Endothelial cell of umbilical vein (primary cell): ENCODE measurements at regions not wholly inside any gene's neighbourhood (a gene's known extent, or its start where the extent isn't known, plus 50 kb on each side); places are given as distances from the start of the nearest gene placed in this dataset.

Source experiments
- BruUV-seq: library from RNA; stranded (reverse); fragments of 400-500 nt; replicated peaks from 2 replicates; lab custom pipeline; 2021; lab: Mats Ljungman, UMichigan
- CTCF ChIA-PET: fragments of 300-600, 350-600 bp; sonication (Branson Sonifier 250); formaldehyde crosslinking; loops from one replicate; lab custom pipeline; 2021; ENCODE audit warnings: antibody characterized with exemption, inconsistent platforms; lab: Charles Lee
- POLR2A ChIA-PET: fragments of 300-600, 350-600 bp; sonication (Branson Sonifier 250); formaldehyde crosslinking; loops from one replicate; lab custom pipeline; 2021; ENCODE audit warnings: antibody characterized with exemption, inconsistent platforms; lab: Charles Lee
- DNase-seq: peaks from one replicate; pipeline ENCODE4 v3.0.0-alpha.2; 2011; ENCODE audit warnings: low read depth, low spot score
- FAIRE-seq: peaks from 2 replicates; lab custom pipeline; 2011; peaks lifted over from hg19 to GRCh38; lab: Jason Lieb, UNC
- H2AFZ ChIP-seq: 2 replicates; pipeline ENCODE4 v1.6.0; 2012; ENCODE audit warnings: low read depth, low read length, control low read depth, inconsistent platforms
- H3K27ac ChIP-seq: 2 replicates; pipeline ENCODE4 v1.5.1; 2011; ENCODE audit warnings: low read depth, mild to moderate bottlenecking, control low read depth, low read length, moderate library complexity; ENCODE audit not compliant: insufficient read depth
- H3K27me3 ChIP-seq, 2 experiments: 2 replicates each; pipeline versions ENCODE4 v1.6.0 to v1.6.1; 2011; ENCODE audit warnings: low read length in 2 of 2, mixed read lengths in 1 of 2; ENCODE audit not compliant: control insufficient read depth in 2 of 2, insufficient read depth in 2 of 2
- H3K36me3 ChIP-seq, 2 experiments: 2 replicates in 1 of 2; 3 replicates in 1 of 2; pipeline ENCODE4 v1.5.1; 2011; ENCODE audit warnings: low read length in 2 of 2, mild to moderate bottlenecking in 1 of 2, moderate library complexity in 1 of 2; ENCODE audit not compliant: control insufficient read depth in 2 of 2, insufficient read depth in 2 of 2; ENCODE audit errors: extremely low read depth in 1 of 2
- H3K4me1 ChIP-seq: 3 replicates; pipeline ENCODE4 v1.5.1; 2011; ENCODE audit warnings: mild to moderate bottlenecking, low read length; ENCODE audit not compliant: control insufficient read depth, insufficient read depth; ENCODE audit errors: extremely low read depth
- H3K4me2 ChIP-seq: 2 replicates; pipeline ENCODE4 v1.6.1; 2011; ENCODE audit warnings: low read length, control low read depth, mixed read lengths; ENCODE audit not compliant: insufficient read depth
- H3K4me3 ChIP-seq, 3 experiments: fragments of 200-600 bp in 1 of 3; sonication (generic), shearing (Covaris generic) in 1 of 3; replicated peaks in 1 of 3; 2 replicates each; pipeline ENCODE4 v1.5.1; 2011 to 2016; ENCODE audit warnings: control low read depth in 3 of 3, low read length in 3 of 3, mild to moderate bottlenecking in 2 of 3, inconsistent platforms in 1 of 3, low read depth in 1 of 3, moderate library complexity in 1 of 3; ENCODE audit not compliant: insufficient read depth in 1 of 3
- H3K79me2 ChIP-seq: 2 replicates; pipeline ENCODE4 v1.6.0; 2012; ENCODE audit warnings: low read length, inconsistent platforms; ENCODE audit not compliant: control insufficient read depth, insufficient read depth
- H3K9ac ChIP-seq: replicated peaks from 2 replicates; pipeline ENCODE3; 2011; ENCODE audit warnings: low read length, control low read depth; ENCODE audit not compliant: insufficient read depth; ENCODE audit errors: extremely low read depth
- H3K9me1 ChIP-seq: replicated peaks from 3 replicates; pipeline ENCODE4 v1.6.0; 2011; ENCODE audit warnings: mild to moderate bottlenecking, low read length; ENCODE audit not compliant: control insufficient read depth, insufficient read depth; ENCODE audit errors: extremely low read depth
- H3K9me3 ChIP-seq: replicated peaks from 2 replicates; pipeline ENCODE4 v1.5.1; 2012; ENCODE audit warnings: low read length, inconsistent platforms; ENCODE audit not compliant: control insufficient read depth, insufficient read depth
- H4K20me1 ChIP-seq: replicated peaks from 2 replicates; pipeline ENCODE3; 2011; ENCODE audit warnings: mild to moderate bottlenecking, low read length; ENCODE audit not compliant: control insufficient read depth, insufficient read depth; ENCODE audit errors: extremely low read depth
- EZH2 ChIP-seq: IDR thresholded peaks from 2 replicates; pipeline ENCODE4 v1.6.1; 2012; ENCODE audit warnings: borderline replicate concordance, low read depth, mild to moderate bottlenecking, moderate library complexity, low read length, inconsistent platforms; ENCODE audit not compliant: severe bottlenecking
- FOS ChIP-seq: IDR thresholded peaks from 2 replicates; pipeline ENCODE4 v1.6.1; 2011; ENCODE audit warnings: mild to moderate bottlenecking, low read length, moderate library complexity, borderline replicate concordance; ENCODE audit not compliant: insufficient read depth
- GATA2 ChIP-seq: IDR thresholded peaks from 2 replicates; pipeline ENCODE4 v1.7.0; 2011; ENCODE audit warnings: low read depth, mild to moderate bottlenecking, moderate library complexity, mixed read lengths, low read length; ENCODE audit not compliant: insufficient read length, insufficient read depth
- JUN ChIP-seq: IDR thresholded peaks from 2 replicates; pipeline ENCODE4 v1.6.1; 2011; ENCODE audit warnings: borderline replicate concordance, low read depth; ENCODE audit not compliant: insufficient read length, insufficient read depth
- MYC ChIP-seq: IDR thresholded peaks from one replicate; pipeline ENCODE4 v1.6.1; 2011; ENCODE audit warnings: mild to moderate bottlenecking, low read depth, low read length
- POLR2A ChIP-seq: IDR thresholded peaks from 2 replicates; pipeline ENCODE4 v1.6.1; 2012; ENCODE audit warnings: low read depth, mild to moderate bottlenecking, control low read depth, low read length
- POLR2AphosphoS5 ChIP-seq: IDR thresholded peaks from 2 replicates; pipeline ENCODE4 v1.6.1; 2012; ENCODE audit warnings: low read depth, mild to moderate bottlenecking, control low read depth, low read length, moderate library complexity; ENCODE audit not compliant: insufficient read depth
- dilution Hi-C: fragments of 300-500 bp; cut with MboI; formaldehyde crosslinking; loops from one replicate; pipeline ENCODE4 v1.15.0; 2019; ENCODE audit warnings: low sequenced_read_pairs; ENCODE audit not compliant: extremely low pct_ligation_motif_present
- intact Hi-C: fragments of 100-400 bp; cut with micrococcal nuclease; formaldehyde crosslinking; loops from one replicate; pipeline ENCODE4 v1.10.0; 2022
- TF ChIP-seq, protein P1 (sequence below): IDR thresholded peaks from 2 replicates; pipeline ENCODE4 v1.6.1; 2011; ENCODE audit not compliant: insufficient read depth, insufficient read length
- TF ChIP-seq, protein P2 (sequence below), 2 donors: IDR thresholded peaks; 1 replicate in 1 of 2; 2 replicates in 1 of 2; pipeline ENCODE4 v1.5.1; 2011; ENCODE audit warnings: low read length in 2 of 2, mild to moderate bottlenecking in 2 of 2, moderate library complexity in 2 of 2, control low read depth in 1 of 2, inconsistent platforms in 1 of 2, low read depth in 1 of 2; ENCODE audit not compliant: insufficient read depth in 1 of 2; ENCODE audit errors: extremely low read depth in 1 of 2

DNA sequence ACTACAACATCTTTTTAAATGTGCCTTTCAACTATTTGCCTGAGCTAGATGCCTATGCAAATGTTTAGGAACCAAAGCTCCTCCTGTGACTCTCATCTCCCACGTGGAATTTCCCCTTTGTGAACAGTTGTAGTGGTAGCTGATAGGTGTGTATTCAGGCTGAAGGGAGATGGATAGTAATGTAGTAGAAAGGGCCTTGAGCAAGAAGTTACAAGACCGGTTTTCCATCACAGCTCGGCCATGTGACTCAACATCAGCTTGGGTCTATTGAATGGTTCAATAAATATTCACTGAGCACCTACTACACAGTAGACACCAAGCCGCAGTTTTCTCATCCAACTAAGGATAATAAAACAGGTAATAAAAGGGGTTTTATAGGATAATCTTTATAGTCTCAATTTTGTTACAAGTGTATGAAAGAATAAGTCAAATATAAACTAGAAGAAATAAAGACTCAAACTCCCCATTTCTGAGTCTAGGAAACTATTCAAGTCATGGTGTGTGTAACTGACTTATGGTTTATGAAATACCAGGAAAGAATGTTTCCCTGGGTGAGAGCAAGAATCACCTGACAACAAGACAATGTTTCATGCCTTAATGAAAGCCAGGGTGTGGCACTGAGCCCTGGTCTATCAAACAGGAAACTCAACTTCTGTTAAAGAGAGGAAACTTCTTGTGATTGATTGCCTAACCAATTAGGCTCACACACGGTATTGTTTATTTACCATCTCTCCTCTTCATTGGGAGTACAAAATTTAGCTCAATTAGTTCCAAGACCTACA lies 187.1 kb upstream of the SPEF2 start:
- no peak overlapping the region for H3K4me3 ChIP-seq
- H4K20me1 ChIP-seq = no peaks in the 10 kb centered on the region
- H3K4me2 ChIP-seq = no peak overlapping the region
- DNase-seq (no peak), FAIRE-seq (no peak)
- no peak overlapping the region for H3K9ac ChIP-seq
- no peaks in the 10 kb centered on the region for H3K4me1 ChIP-seq
- CTCF ChIA-PET = no interaction called here
- dilution Hi-C loops (no loop called here), intact Hi-C loops (no loop called here)
- H3K27me3 ChIP-seq = no peaks in the 10 kb centered on the region
- POLR2A ChIA-PET = no interaction called here
- H3K9me3 ChIP-seq = no peaks in the 10 kb centered on the region
- H3K79me2 ChIP-seq = no peaks in the 10 kb centered on the region
- H3K27ac ChIP-seq = no peak overlapping the region
- H3K9me1 ChIP-seq = no peaks in the 10 kb centered on the region
- no TSS peak for BruUV-seq
- TF ChIP-seq POLR2AphosphoS5 (no peak), GATA2 (no peak), POLR2A (no peak), MYC (no peak), JUN (no peak), FOS (no peak), EZH2 (no peak)
- no peak overlapping the region for H2AFZ ChIP-seq
- no peaks in the 10 kb centered on the region for H3K36me3 ChIP-seq

DNA sequence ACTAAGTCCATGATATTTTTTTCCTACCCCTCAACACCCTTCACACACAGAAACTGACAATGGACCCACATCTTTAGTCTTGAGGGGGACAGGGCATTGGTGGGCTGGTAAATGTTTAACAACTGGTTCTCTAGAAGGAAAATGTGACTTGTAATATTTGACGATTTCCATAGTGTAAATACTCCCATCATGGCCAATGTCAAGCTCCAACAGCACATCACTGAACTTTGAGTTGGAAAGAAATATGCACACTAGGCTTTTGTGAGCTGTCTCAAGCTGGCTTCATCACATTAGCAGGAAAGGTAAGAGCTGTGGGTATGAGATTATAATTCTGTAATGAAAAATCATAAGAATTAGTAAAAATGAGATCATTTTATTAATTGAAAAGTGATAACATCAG lies 189.9 kb upstream of the PRLR start:
- dilution Hi-C loops (no loop called here), intact Hi-C loops (no loop called here)
- Histone ChIP-seq H3K27ac (no peak overlapping the region), H3K4me1 (no peaks in the 10 kb centered on the region), H3K4me2 (no peak overlapping the region), H3K36me3 (no peaks in the 10 kb centered on the region), H3K27me3 (no peaks in the 10 kb centered on the region), H3K79me2 (no peaks in the 10 kb centered on the region), H3K4me3 (no peak overlapping the region), H3K9me1 (no peaks in the 10 kb centered on the region), H4K20me1 (no peaks in the 10 kb centered on the region), H3K9me3 (no peaks in the 10 kb centered on the region), H3K9ac (no peak overlapping the region), H2AFZ (no peak overlapping the region)
- TF ChIP-seq, protein P1, sequence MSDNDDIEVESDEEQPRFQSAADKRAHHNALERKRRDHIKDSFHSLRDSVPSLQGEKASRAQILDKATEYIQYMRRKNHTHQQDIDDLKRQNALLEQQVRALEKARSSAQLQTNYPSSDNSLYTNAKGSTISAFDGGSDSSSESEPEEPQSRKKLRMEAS = no peak
- TF ChIP-seq FOS = no peak
- no peak for TF ChIP-seq JUN
- no peak for TF ChIP-seq MYC
- no peak for TF ChIP-seq POLR2A
- TF ChIP-seq GATA2 = no peak
- TF ChIP-seq POLR2AphosphoS5 = no peak
- TF ChIP-seq EZH2 = no peak
- TF ChIP-seq, protein P2, sequence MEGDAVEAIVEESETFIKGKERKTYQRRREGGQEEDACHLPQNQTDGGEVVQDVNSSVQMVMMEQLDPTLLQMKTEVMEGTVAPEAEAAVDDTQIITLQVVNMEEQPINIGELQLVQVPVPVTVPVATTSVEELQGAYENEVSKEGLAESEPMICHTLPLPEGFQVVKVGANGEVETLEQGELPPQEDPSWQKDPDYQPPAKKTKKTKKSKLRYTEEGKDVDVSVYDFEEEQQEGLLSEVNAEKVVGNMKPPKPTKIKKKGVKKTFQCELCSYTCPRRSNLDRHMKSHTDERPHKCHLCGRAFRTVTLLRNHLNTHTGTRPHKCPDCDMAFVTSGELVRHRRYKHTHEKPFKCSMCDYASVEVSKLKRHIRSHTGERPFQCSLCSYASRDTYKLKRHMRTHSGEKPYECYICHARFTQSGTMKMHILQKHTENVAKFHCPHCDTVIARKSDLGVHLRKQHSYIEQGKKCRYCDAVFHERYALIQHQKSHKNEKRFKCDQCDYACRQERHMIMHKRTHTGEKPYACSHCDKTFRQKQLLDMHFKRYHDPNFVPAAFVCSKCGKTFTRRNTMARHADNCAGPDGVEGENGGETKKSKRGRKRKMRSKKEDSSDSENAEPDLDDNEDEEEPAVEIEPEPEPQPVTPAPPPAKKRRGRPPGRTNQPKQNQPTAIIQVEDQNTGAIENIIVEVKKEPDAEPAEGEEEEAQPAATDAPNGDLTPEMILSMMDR (IDR thresholded peaks at IDR 0.05; ENCODE audit: extremely low read depth in 1 of 2, insufficient read depth in 1 of 2, low read depth in 1 of 2, low read length in 2 of 2) = no peak
- DNase-seq (no peak), FAIRE-seq (no peak)
- BruUV-seq = no TSS peak
- ChIA-PET POLR2A (no interaction called here), CTCF (no interaction called here)
